ENCODE measurements at regions not wholly inside any gene's neighbourhood (a gene's known extent, or its start where the extent isn't known, plus 50 kb on each side); places are given as distances from the start of the nearest gene placed in this dataset.

- POLR2A ChIA-PET, result no interaction called here
- no peaks in the 10 kb centered on the region for H3K4me1 Mint-ChIP-seq
- no peaks in the 10 kb centered on the region for H3K27me3 Mint-ChIP-seq (ENCODE audit: low read depth)
- TF ChIP-seq STAT6 (CRISPR knock-in tag; conservative IDR thresholded peaks at IDR 0.05; ENCODE audit: low read depth) (no peak), IRF2 (CRISPR knock-in tag; IDR thresholded peaks at IDR 0.05; ENCODE audit: borderline replicate concordance, low read depth) (no peak), ATF1 (CRISPR knock-in tag; IDR thresholded peaks at IDR 0.05) (no peak), TCF7 (CRISPR knock-in tag; IDR thresholded peaks at IDR 0.05; ENCODE audit: low read depth) (no peak), AFF4 (CRISPR knock-in tag; IDR thresholded peaks at IDR 0.05; ENCODE audit: borderline replicate concordance) (no peak), NFATC4 (CRISPR knock-in tag; IDR thresholded peaks at IDR 0.05) (no peak), ERG (CRISPR knock-in tag; IDR thresholded peaks at IDR 0.05) (no peak)
- TF ChIP-seq, protein P1, sequence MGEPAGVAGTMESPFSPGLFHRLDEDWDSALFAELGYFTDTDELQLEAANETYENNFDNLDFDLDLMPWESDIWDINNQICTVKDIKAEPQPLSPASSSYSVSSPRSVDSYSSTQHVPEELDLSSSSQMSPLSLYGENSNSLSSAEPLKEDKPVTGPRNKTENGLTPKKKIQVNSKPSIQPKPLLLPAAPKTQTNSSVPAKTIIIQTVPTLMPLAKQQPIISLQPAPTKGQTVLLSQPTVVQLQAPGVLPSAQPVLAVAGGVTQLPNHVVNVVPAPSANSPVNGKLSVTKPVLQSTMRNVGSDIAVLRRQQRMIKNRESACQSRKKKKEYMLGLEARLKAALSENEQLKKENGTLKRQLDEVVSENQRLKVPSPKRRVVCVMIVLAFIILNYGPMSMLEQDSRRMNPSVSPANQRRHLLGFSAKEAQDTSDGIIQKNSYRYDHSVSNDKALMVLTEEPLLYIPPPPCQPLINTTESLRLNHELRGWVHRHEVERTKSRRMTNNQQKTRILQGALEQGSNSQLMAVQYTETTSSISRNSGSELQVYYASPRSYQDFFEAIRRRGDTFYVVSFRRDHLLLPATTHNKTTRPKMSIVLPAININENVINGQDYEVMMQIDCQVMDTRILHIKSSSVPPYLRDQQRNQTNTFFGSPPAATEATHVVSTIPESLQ (CRISPR knock-in tag; IDR thresholded peaks at IDR 0.05), result no peak
- H3K9me3 Mint-ChIP-seq, result peaks cover 5% of the 10 kb centered on the region
- CTCF ChIA-PET, result no interaction called here
- DNase-seq (ENCODE audit: low spot score) (no peak), ATAC-seq (no peak)
- no peak overlapping the region for H3K4me3 Mint-ChIP-seq
- H3K36me3 Mint-ChIP-seq, result no peaks in the 10 kb centered on the region
- no peak overlapping the region for H3K27ac Mint-ChIP-seq
Measured at GRCh38 chr6:148109732-148110131, 232.9 kb upstream of the SASH1 start.

- Mint-ChIP-seq H3K4me3 (no peak overlapping the region), H3K4me1 (peaks cover 4% of the 10 kb centered on the region), H3K9me3 (peaks cover 5% of the 10 kb centered on the region), H3K36me3 (no peaks in the 10 kb centered on the region), H3K27ac (no peak overlapping the region), H3K27me3 (ENCODE audit: low read depth) (no peaks in the 10 kb centered on the region)
- ATAC-seq (no peak), DNase-seq (ENCODE audit: low spot score) (no peak)
- CTCF ChIA-PET, result no interaction called here
- POLR2A ChIA-PET, result no interaction called here
- TF ChIP-seq NR1H2 (CRISPR knock-in tag; IDR thresholded peaks at IDR 0.05) (no peak), GRHL2 (CRISPR knock-in tag; IDR thresholded peaks at IDR 0.05; ENCODE audit: insufficient replicate concordance, severe bottlenecking) (no peak), ZNF396 (CRISPR knock-in tag; IDR thresholded peaks at IDR 0.05; ENCODE audit: borderline replicate concordance) (no peak), ZBTB43 (CRISPR knock-in tag; IDR thresholded peaks at IDR 0.05) (no peak), ATF3 (CRISPR knock-in tag; conservative IDR thresholded peaks at IDR 0.05) (no peak), MXD4 (CRISPR knock-in tag; IDR thresholded peaks at IDR 0.05; ENCODE audit: borderline replicate concordance) (no peak), ATF1 (CRISPR knock-in tag; IDR thresholded peaks at IDR 0.05) (no peak), ZNF416 (CRISPR knock-in tag; IDR thresholded peaks at IDR 0.05) (no peak), SMAD4 (CRISPR knock-in tag; IDR thresholded peaks at IDR 0.05) (no peak)
- TF ChIP-seq, protein P2, sequence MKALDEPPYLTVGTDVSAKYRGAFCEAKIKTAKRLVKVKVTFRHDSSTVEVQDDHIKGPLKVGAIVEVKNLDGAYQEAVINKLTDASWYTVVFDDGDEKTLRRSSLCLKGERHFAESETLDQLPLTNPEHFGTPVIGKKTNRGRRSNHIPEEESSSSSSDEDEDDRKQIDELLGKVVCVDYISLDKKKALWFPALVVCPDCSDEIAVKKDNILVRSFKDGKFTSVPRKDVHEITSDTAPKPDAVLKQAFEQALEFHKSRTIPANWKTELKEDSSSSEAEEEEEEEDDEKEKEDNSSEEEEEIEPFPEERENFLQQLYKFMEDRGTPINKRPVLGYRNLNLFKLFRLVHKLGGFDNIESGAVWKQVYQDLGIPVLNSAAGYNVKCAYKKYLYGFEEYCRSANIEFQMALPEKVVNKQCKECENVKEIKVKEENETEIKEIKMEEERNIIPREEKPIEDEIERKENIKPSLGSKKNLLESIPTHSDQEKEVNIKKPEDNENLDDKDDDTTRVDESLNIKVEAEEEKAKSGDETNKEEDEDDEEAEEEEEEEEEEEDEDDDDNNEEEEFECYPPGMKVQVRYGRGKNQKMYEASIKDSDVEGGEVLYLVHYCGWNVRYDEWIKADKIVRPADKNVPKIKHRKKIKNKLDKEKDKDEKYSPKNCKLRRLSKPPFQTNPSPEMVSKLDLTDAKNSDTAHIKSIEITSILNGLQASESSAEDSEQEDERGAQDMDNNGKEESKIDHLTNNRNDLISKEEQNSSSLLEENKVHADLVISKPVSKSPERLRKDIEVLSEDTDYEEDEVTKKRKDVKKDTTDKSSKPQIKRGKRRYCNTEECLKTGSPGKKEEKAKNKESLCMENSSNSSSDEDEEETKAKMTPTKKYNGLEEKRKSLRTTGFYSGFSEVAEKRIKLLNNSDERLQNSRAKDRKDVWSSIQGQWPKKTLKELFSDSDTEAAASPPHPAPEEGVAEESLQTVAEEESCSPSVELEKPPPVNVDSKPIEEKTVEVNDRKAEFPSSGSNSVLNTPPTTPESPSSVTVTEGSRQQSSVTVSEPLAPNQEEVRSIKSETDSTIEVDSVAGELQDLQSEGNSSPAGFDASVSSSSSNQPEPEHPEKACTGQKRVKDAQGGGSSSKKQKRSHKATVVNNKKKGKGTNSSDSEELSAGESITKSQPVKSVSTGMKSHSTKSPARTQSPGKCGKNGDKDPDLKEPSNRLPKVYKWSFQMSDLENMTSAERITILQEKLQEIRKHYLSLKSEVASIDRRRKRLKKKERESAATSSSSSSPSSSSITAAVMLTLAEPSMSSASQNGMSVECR (CRISPR knock-in tag; IDR thresholded peaks at IDR 0.05; ENCODE audit: borderline replicate concordance), result no peak
- TF ChIP-seq, protein P3, sequence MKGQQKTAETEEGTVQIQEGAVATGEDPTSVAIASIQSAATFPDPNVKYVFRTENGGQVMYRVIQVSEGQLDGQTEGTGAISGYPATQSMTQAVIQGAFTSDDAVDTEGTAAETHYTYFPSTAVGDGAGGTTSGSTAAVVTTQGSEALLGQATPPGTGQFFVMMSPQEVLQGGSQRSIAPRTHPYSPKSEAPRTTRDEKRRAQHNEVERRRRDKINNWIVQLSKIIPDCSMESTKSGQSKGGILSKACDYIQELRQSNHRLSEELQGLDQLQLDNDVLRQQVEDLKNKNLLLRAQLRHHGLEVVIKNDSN (CRISPR knock-in tag; IDR thresholded peaks at IDR 0.05), result no peak
Measured at GRCh38 chr6:148110925-148111324, 231.7 kb upstream of the SASH1 start.
